Astrocyte of the cerebellum (primary cell): ENCODE measurements at regions not wholly inside any gene's neighbourhood (a gene's known extent, or its start where the extent isn't known, plus 50 kb on each side); places are given as distances from the start of the nearest gene placed in this dataset.

Experiments used
- DNase-seq: peaks from one replicate; pipeline ENCODE4 v3.0.0-alpha.2; 2011; ENCODE audit warnings: low read depth
- H3K4me3 ChIP-seq: 2 replicates; pipeline ENCODE4 v1.5.1; 2011; ENCODE audit warnings: mild to moderate bottlenecking, low read depth, low read length, moderate library complexity
- in situ Hi-C: cut with HindIII; loops from 2 replicates; pipeline ENCODE4 v1.10.0; 2017; ENCODE audit warnings: low sequenced_read_pairs
- TF ChIP-seq, protein P1 (sequence below): IDR thresholded peaks from 2 replicates; pipeline ENCODE4 v1.5.1; 2012; ENCODE audit warnings: low read length, low read depth, moderate library complexity, mild to moderate bottlenecking; ENCODE audit errors: missing control alignments

DNA sequence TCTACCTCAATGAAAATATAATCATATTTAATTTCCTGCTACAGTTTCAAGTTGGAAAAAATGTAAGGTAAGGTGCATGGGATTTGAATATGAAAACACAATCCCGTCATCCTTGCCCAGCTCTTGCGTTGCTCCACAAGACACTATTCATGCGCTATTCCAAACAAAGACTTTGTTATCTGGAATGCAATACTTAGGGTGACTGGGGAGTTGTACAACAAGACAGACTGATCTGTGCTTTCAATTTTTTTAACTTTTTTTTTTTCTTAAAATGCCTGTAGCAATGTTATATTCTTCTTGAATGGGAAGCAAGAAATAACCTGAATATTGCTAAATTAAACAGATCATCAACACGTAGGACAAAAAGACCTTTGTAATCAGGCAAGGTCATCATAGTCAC, 1077.2 kb downstream of the TTLL7 start:
- TF ChIP-seq, protein P1, sequence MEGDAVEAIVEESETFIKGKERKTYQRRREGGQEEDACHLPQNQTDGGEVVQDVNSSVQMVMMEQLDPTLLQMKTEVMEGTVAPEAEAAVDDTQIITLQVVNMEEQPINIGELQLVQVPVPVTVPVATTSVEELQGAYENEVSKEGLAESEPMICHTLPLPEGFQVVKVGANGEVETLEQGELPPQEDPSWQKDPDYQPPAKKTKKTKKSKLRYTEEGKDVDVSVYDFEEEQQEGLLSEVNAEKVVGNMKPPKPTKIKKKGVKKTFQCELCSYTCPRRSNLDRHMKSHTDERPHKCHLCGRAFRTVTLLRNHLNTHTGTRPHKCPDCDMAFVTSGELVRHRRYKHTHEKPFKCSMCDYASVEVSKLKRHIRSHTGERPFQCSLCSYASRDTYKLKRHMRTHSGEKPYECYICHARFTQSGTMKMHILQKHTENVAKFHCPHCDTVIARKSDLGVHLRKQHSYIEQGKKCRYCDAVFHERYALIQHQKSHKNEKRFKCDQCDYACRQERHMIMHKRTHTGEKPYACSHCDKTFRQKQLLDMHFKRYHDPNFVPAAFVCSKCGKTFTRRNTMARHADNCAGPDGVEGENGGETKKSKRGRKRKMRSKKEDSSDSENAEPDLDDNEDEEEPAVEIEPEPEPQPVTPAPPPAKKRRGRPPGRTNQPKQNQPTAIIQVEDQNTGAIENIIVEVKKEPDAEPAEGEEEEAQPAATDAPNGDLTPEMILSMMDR: no peak
- in situ Hi-C loops: no loop called here
- H3K4me3 ChIP-seq: no peak overlapping the region
- no peak for DNase-seq

DNA sequence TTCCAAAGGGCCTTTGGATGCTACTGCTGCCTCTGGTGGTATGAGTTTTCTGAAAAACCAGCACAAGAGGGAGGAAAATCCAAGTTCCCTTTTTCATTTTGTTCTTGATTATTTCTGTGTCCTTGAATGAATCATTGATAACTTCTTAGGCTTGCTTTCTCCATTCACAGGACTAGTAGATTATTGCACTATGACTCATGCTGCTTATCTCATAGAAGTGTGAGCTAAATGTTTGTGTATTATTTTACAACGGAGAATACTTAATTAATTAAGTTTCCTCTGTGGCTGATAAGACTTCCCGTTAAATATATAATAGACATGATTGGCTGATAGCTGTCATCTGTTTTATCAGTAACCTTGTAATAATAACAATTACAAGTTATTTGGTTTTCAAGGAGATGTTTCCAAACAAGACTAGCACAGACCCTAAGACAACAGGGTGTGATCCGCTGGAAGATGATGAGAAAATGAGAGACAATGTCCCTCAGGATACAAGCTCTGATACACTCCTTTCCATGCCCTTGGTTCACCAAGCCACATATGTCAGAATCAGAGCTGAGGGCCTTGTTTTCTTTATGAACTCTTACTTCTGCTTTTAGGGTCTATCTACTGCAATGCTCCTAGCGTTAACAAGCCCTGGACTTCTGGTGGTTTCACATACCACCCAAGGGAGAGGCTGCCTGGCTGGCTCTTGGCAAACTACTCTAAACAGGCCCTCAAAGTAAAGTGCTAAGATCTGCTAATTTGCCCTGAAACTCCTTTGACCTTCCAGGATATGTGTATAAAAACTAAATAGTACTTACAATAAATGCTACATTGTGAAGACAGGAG, 1078.3 kb downstream of the TTLL7 start:
- no peak overlapping the region for H3K4me3 ChIP-seq
- TF ChIP-seq, protein P1: no peak
- in situ Hi-C loops: no loop called here
- no peak for DNase-seq

DNA sequence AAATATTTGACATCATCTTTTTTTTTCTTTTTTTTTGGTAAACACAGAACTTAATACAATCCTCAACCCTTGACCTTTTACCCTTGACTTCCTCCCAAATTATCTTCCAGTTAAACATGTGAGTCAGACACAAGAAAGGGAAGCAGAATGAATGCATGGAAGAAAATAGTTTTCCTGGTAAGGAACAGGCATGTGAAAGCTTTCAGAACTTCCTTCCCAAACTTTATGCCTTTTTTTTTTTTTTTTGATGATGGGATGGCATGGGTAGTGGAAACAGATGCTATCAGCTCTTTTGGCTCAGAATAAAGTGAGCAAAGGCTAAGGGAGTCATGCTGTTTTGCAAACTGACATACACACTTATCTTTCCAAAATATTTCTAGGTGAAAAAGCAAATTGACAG, 1079.1 kb downstream of the TTLL7 start:
- TF ChIP-seq, protein P1: no peak
- DNase-seq: no peak
- H3K4me3 ChIP-seq: no peak overlapping the region
- in situ Hi-C loops: no loop called here

DNA sequence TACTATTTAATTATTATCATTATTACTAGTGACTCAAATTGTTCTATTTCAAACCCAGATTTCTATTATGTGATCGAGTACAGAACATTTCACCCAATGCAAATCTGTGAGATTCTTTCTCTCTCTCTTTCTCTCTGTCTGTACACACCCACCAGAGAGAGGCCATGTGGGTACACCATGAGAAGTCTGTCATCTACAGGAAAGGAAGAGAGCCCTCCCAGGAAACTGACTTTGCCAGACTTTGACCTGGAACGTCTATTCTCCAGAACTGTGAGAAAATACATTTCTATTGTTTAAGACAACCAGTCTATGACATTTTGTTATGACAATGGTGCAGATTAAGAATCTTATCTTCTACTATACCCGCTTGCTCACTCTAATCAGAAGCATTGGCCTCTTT, 1091.6 kb downstream of the TTLL7 start:
- in situ Hi-C loops: no loop called here
- no peak for DNase-seq
- TF ChIP-seq, protein P1: no peak
- H3K4me3 ChIP-seq: no peak overlapping the region

DNA sequence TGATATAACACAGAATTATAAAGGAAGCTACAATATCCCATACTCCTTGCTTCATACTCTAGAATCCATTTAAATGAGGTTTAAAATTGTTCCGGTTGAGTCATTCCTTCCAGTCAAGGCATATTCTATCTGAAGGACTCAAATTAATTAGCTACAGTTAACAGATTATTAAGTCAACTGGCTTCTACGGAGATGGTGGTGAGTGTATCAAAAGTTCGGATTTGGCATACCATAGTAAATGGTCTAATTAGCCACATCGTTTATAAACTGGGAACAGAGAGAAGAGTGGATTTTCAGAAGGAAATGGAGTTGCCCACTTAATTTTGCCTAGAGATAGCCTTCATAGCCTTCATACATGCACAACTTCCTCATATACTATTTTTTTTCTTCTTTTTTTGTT, 1095.3 kb downstream of the TTLL7 start:
- in situ Hi-C loops: no loop called here
- TF ChIP-seq, protein P1: no peak

DNA sequence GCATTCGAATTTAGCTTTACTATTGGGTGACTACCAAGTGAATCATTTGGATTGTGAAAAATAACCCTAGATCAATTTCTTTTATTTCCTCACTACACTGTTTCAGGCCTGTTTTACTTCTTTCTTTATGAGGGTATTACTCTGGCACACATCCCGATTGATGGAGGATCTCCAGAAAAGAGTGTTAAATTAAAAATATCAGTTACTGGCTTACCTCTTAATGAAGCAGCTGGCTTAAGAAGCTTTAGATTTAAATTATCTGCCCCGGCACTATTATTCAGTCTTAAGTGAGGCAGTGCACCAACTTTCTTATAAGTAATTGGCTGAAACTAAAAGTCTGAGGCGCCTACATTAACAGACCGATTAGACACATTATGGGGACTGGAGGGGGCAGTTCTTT, 1097.4 kb downstream of the TTLL7 start:
- H3K4me3 ChIP-seq: no peak overlapping the region
- in situ Hi-C loops: no loop called here
- TF ChIP-seq, protein P1: no peak
- DNase-seq: no peak

More for the DNA sequence above, 1095.3 kb downstream of the TTLL7 start:
- H3K4me3 ChIP-seq: no peak overlapping the region
- DNase-seq: no peak
